DMS153 treated with DMSO at 0.1 percent for 48 hours (cell line): ENCODE measurements at regions not wholly inside any gene's neighbourhood (a gene's known extent, or its start where the extent isn't known, plus 50 kb on each side); places are given as distances from the start of the nearest gene placed in this dataset.
A peak's percentile ranks its signal among the peaks of the same experiment; 100 is the strongest.

ENCODE experiments used
- DNase-seq: peaks from one replicate; lab custom pipeline; 2025; ENCODE audit not compliant: unreplicated experiment; lab: John Stamatoyannopoulos, UW

GRCh38 chr1:88043834-88044233 is 640.2 kb upstream of the PKN2 start:
- no peak for DNase-seq

GRCh38 chr1:88052167-88052566 is 631.9 kb upstream of the PKN2 start:
- no peak for DNase-seq

GRCh38 chr1:88053065-88053464 is 631.0 kb upstream of the PKN2 start:
- no peak for DNase-seq

GRCh38 chr1:88056881-88057280 is 627.2 kb upstream of the PKN2 start:
- DNase-seq: no peak

GRCh38 chr1:88058205-88058604 is 625.9 kb upstream of the PKN2 start:
- DNase-seq: no peak

GRCh38 chr1:88060112-88060673 is 623.9 kb upstream of the PKN2 start:
- no peak for DNase-seq

- no peak for DNase-seq
Measured at GRCh38 chr1:88060750-88061491, 623.2 kb upstream of the PKN2 start.

- peak; percentile 36 for DNase-seq
Measured at GRCh38 chr1:88061492-88062177, 622.4 kb upstream of the PKN2 start.

- DNase-seq: no peak
Measured at GRCh38 chr1:88062650-88063153, 621.4 kb upstream of the PKN2 start.

GRCh38 chr1:88063605-88064004 is 620.5 kb upstream of the PKN2 start:
- no peak for DNase-seq

- DNase-seq: no peak
Measured at GRCh38 chr1:88068407-88068960, 615.6 kb upstream of the PKN2 start.

- DNase-seq: no peak
Measured at GRCh38 chr1:88070956-88071355, 613.1 kb upstream of the PKN2 start.

GRCh38 chr1:88074661-88075060 is 609.4 kb upstream of the PKN2 start:
- DNase-seq: no peak

- DNase-seq: no peak
Measured at GRCh38 chr1:88075813-88076212, 608.3 kb upstream of the PKN2 start.

GRCh38 chr1:88079036-88079435 is 605.0 kb upstream of the PKN2 start:
- DNase-seq: no peak

- no peak for DNase-seq
Measured at GRCh38 chr1:88080875-88081274, 603.2 kb upstream of the PKN2 start.

- DNase-seq: no peak
Measured at GRCh38 chr1:88088481-88088880, 595.6 kb upstream of the PKN2 start.

- DNase-seq: no peak
Measured at GRCh38 chr1:88089961-88090360, 594.1 kb upstream of the PKN2 start.

- DNase-seq: no peak
Measured at GRCh38 chr1:88098881-88099280, 585.2 kb upstream of the PKN2 start.

GRCh38 chr1:88101041-88101440 is 583.0 kb upstream of the PKN2 start:
- DNase-seq: no peak

- no peak for DNase-seq
Measured at GRCh38 chr1:88104236-88104635, 579.8 kb upstream of the PKN2 start.

- DNase-seq: no peak
Measured at GRCh38 chr1:88104886-88105285, 579.2 kb upstream of the PKN2 start.
